ENCODE measurements at regions not wholly inside any gene's neighbourhood (a gene's known extent, or its start where the extent isn't known, plus 50 kb on each side); places are given as distances from the start of the nearest gene placed in this dataset.
A peak's percentile ranks its signal among the peaks of the same experiment; 100 is the strongest.

DNA sequence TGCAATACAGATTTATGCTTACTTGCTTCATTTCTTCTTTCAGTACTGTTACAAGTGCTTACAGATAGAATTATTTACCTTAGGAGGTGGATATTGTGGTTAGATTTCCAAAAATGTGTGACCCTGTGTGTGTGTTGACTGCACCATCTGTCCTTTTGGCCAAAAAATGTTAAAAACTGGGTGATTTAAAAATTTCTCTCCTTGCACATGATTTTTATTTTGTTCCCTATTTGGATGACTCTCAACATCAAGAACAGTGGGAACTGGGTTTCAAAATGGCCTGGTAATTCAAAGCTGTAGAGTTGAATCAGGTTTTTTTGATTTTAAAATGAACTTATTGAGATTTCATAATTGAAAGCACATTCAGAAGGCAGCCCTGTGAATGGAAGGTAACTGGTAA, 1132.9 kb downstream of the RAPGEF2 start:
- no peaks in the 10 kb centered on the region for H3K9me3 ChIP-seq (ENCODE audit: control insufficient read depth in 4 of 4, insufficient read depth in 3 of 4, low read length in 3 of 4)
- no peaks in the 10 kb centered on the region for H3K27me3 ChIP-seq (ENCODE audit: control insufficient read depth in 3 of 3, insufficient read depth in 3 of 3, low read length in 2 of 3)
- no peaks in the 10 kb centered on the region for H3K4me1 ChIP-seq (ENCODE audit: control insufficient read depth in 5 of 5, insufficient read depth in 5 of 5, low read length in 5 of 5)
- no peak overlapping the region for H3K4me3 ChIP-seq
- H3K36me3 ChIP-seq (ENCODE audit: control insufficient read depth in 4 of 4, insufficient read depth in 4 of 4, low read length in 4 of 4), result no peaks in the 10 kb centered on the region
- H3K9ac ChIP-seq (ENCODE audit: insufficient read depth in 1 of 2, low read length in 2 of 2), result no peak overlapping the region
- no peak overlapping the region for H3K27ac ChIP-seq (ENCODE audit: low read depth in 1 of 2, low read length in 1 of 2)
- TF ChIP-seq, protein P1, sequence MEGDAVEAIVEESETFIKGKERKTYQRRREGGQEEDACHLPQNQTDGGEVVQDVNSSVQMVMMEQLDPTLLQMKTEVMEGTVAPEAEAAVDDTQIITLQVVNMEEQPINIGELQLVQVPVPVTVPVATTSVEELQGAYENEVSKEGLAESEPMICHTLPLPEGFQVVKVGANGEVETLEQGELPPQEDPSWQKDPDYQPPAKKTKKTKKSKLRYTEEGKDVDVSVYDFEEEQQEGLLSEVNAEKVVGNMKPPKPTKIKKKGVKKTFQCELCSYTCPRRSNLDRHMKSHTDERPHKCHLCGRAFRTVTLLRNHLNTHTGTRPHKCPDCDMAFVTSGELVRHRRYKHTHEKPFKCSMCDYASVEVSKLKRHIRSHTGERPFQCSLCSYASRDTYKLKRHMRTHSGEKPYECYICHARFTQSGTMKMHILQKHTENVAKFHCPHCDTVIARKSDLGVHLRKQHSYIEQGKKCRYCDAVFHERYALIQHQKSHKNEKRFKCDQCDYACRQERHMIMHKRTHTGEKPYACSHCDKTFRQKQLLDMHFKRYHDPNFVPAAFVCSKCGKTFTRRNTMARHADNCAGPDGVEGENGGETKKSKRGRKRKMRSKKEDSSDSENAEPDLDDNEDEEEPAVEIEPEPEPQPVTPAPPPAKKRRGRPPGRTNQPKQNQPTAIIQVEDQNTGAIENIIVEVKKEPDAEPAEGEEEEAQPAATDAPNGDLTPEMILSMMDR (IDR thresholded peaks at IDR 0.05; ENCODE audit: control extremely low read depth, extremely low read depth), result no peak
- no peak for ATAC-seq (ENCODE audit: insufficient read depth, low FRiP score)
- no peak for DNase-seq

DNA sequence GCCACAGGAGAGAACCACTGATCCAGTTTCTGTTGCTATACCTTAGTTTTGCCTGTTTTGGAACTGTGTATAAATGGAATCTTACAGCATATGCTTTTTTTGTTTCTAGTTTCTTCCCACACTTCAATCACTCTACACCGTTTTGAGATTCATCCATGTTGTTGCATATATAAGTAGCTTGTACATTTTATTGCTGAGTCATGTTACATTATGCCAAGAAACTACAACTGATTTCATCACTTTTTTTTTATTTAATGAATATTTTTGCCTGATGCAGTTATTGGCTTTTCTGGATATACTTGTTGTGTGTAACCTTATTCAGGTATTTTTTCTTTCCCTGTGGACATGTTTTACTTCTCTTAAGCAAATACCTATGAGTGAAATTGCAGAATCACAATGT, 1135.9 kb downstream of the RAPGEF2 start:
- Histone ChIP-seq H3K27me3 (ENCODE audit: control insufficient read depth in 3 of 3, insufficient read depth in 3 of 3, low read length in 2 of 3) (no peaks in the 10 kb centered on the region), H3K27ac (ENCODE audit: low read depth in 1 of 2, low read length in 1 of 2) (no peak overlapping the region), H3K4me3 (no peak overlapping the region), H3K36me3 (ENCODE audit: control insufficient read depth in 4 of 4, insufficient read depth in 4 of 4, low read length in 4 of 4) (no peaks in the 10 kb centered on the region), H3K9me3 (ENCODE audit: control insufficient read depth in 4 of 4, insufficient read depth in 3 of 4, low read length in 3 of 4) (no peaks in the 10 kb centered on the region), H3K4me1 (ENCODE audit: control insufficient read depth in 5 of 5, insufficient read depth in 5 of 5, low read length in 5 of 5) (no peaks in the 10 kb centered on the region), H3K9ac (ENCODE audit: insufficient read depth in 1 of 2, low read length in 2 of 2) (no peak overlapping the region)
- ATAC-seq (ENCODE audit: insufficient read depth, low FRiP score) (no peak), DNase-seq (no peak)
- 71 to 77% methylated on average over 1 of the region's 1 CpG for WGBS, 2 donors
- TF ChIP-seq, protein P1 (IDR thresholded peaks at IDR 0.05; ENCODE audit: control extremely low read depth, extremely low read depth), result no peak

DNA sequence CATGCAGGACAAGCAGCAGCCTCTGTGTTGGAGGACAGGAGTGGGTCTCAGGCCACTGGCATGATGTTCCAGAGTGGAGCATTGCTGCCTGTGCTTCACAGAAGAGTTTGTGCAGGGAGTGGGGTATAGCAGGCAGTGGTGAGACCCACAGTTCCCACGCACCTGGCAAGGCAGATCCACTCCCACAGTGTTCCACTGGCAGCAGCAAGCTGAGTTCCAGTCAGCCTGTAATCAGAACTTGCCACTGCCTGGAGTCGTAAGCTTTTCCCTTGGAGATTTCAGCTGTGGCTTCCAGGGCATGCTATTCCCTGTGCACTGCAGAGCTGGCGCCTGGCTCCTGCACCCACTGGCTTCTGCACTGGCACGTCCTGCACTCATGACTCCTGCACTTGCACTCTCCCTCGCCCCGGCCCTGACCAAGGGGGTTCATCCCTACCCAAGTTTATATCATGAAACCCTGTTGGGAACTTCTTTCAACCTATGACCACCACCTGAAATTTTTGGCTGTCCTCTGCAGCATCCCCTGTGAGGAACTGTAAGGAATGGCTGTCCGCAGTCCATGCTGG, 1144.3 kb downstream of the RAPGEF2 start:
- H3K9ac ChIP-seq (ENCODE audit: insufficient read depth in 1 of 2, low read length in 2 of 2), result no peak overlapping the region
- H3K9me3 ChIP-seq (ENCODE audit: control insufficient read depth in 4 of 4, insufficient read depth in 3 of 4, low read length in 3 of 4), result no peaks in the 10 kb centered on the region
- TF ChIP-seq, protein P1 (IDR thresholded peaks at IDR 0.05; ENCODE audit: control extremely low read depth, extremely low read depth), result no peak
- H3K27me3 ChIP-seq (ENCODE audit: control insufficient read depth in 3 of 3, insufficient read depth in 3 of 3, low read length in 2 of 3), result no peaks in the 10 kb centered on the region
- no peak overlapping the region for H3K4me3 ChIP-seq
- H3K27ac ChIP-seq (ENCODE audit: low read depth in 1 of 2, low read length in 1 of 2), result no peak overlapping the region
- no peaks in the 10 kb centered on the region for H3K36me3 ChIP-seq (ENCODE audit: control insufficient read depth in 4 of 4, insufficient read depth in 4 of 4, low read length in 4 of 4)
- no peak for ATAC-seq (ENCODE audit: insufficient read depth, low FRiP score)
- no peaks in the 10 kb centered on the region for H3K4me1 ChIP-seq (ENCODE audit: control insufficient read depth in 5 of 5, insufficient read depth in 5 of 5, low read length in 5 of 5)
- no peak for DNase-seq
- 85 to 93% methylated on average over 7 of the region's 7 CpGs for WGBS, 2 donors

DNA sequence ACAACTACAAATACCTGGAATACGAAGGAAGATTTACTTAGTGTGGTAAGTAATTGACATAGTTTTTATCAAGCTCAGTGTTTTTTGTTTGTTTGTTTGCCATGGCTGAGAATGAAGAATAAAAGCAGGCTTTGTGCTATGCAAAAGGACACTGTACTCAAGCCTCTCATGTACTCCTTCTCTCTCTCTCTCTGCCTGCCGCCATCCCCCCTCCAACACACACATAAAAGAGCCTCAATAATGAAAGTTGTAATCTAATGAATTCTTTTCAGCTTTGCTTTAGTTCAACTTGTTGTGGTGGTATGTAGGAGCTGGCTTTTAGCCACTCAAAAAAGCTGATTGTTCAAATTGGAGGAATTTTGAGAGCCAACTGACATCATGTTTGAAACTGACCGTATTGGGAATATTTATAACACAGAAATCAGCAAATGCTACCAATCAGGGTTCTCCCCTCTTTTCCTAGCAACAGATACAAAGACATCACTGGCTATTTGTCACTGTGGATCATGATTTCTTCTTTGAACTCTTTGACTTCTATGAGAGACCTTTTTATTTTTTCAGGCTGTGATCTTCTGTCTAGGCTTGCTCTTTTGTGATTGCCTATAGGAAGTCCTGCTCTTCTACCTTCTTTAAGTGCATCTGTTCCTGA, 1148.8 kb downstream of the RAPGEF2 start:
- no peak overlapping the region for H3K9ac ChIP-seq (ENCODE audit: insufficient read depth in 1 of 2, low read length in 2 of 2)
- H3K4me1 ChIP-seq (ENCODE audit: control insufficient read depth in 5 of 5, insufficient read depth in 5 of 5, low read length in 5 of 5), result no peaks in the 10 kb centered on the region
- DNase-seq, result peak in 1 of 3 donors; percentile 7
- no peak for ATAC-seq (ENCODE audit: insufficient read depth, low FRiP score)
- H3K4me3 ChIP-seq, result no peak overlapping the region
- H3K9me3 ChIP-seq (ENCODE audit: control insufficient read depth in 4 of 4, insufficient read depth in 3 of 4, low read length in 3 of 4), result no peaks in the 10 kb centered on the region
- H3K27me3 ChIP-seq (ENCODE audit: control insufficient read depth in 3 of 3, insufficient read depth in 3 of 3, low read length in 2 of 3), result no peaks in the 10 kb centered on the region
- TF ChIP-seq, protein P1 (IDR thresholded peaks at IDR 0.05; ENCODE audit: control extremely low read depth, extremely low read depth), result no peak
- no peak overlapping the region for H3K27ac ChIP-seq (ENCODE audit: low read depth in 1 of 2, low read length in 1 of 2)
- no peaks in the 10 kb centered on the region for H3K36me3 ChIP-seq (ENCODE audit: control insufficient read depth in 4 of 4, insufficient read depth in 4 of 4, low read length in 4 of 4)
- WGBS, 2 donors, result 63 to 88% methylated on average over 3 of the region's 3 CpGs

Measured in lung (tissue), 11 donors.